ENCODE measurements at regions not wholly inside any gene's neighbourhood (a gene's known extent, or its start where the extent isn't known, plus 50 kb on each side); places are given as distances from the start of the nearest gene placed in this dataset.

DNA sequence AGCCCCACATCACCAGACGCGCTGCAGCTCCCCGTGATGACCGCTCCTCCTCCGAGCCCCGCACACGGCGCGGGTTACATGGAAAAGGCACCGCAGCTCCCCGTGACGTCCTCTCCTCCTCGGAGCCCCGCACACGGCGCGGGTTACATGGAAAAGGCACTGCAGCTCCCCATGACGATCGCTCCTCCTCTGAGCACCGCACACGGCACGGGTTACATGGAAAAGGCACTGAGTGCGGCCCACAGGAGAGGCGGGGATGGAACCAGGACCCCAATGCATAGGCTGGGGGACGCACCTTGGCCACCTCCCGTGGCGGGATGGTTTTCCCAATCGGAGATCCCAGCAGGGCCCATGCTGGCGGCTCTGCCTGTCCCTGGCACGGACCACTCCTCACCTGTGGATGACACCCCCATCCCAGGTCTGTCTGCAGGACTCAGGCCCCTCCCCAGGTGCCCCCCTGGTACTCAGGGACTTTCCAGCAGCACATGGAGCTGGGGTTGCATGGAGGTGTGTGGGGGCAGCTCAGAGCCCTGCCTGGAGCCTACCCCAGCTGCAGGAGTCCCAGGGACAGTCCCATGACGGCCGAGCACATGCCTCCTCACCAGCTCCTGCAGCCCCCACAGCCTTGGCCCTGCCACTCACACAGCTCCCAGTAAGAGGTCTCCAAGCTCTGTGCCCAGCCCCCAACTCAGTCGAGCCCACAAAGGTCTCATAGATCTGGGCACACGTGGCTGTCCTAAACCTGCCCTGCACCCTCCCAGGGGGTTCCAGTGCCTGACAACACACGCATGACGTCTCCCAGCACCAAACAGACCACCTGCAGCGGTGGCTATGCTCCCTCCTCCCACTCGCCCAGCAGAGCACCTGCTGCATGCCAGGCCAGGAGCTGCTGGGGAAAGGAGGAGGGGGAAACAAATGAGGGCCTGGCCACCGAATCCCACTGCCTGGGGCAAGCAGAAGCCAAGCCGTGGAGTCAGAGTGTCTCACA is 166.6 kb downstream of the BRD1 start:
- in situ Hi-C loops (cut with HindIII; ENCODE audit: low sequenced_read_pairs): loop anchor here (25.0 kb wide), 1 partner anchor 126 kb away; no protein-coding TSS in a partner anchor

DNA sequence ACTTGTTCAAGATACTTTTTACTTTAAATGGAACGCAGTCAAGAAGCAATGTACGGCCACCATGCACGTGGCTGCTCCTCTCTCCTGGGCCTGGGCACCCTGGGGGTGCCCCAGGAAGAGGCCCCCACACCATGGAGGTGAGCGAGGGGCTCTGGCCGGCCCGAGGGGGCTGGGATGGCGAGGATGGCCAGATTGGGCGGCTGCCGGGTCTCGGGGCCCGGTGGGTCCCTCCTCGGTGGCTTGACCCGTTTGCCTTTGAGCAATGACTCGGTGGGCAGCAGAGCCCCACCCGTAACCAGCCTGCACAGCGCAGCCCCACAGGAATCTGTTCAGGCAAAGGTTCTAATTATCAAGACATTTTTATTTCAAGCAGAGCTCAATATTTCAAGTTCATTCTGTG is 167.4 kb downstream of the BRD1 start:
- in situ Hi-C loops (cut with HindIII; ENCODE audit: low sequenced_read_pairs): loop anchor here (25.0 kb wide), 1 partner anchor 127 kb away; no protein-coding TSS in a partner anchor

DNA sequence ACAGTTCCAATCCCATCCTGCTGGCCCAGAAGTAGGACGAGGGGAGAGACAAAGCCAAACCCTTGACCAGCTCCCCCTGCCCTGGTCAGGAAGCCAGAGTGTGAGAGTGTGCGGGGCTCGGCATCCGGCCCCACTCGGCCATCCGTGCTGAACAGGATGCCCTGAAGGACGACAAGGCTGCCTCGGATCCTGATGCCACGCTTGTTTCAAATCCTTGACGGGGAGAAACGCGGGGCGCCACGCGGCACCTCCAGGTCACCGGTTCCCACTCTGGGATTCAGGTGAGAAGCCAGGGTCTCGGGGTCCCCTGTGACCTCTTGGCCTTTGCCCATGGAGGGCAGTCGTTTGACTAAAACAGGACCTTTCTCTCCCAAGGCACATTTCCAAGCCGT is 167.8 kb downstream of the BRD1 start:
- in situ Hi-C loops (cut with HindIII; ENCODE audit: low sequenced_read_pairs): loop anchor here (25.0 kb wide), 1 partner anchor 127 kb away; no protein-coding TSS in a partner anchor

DNA sequence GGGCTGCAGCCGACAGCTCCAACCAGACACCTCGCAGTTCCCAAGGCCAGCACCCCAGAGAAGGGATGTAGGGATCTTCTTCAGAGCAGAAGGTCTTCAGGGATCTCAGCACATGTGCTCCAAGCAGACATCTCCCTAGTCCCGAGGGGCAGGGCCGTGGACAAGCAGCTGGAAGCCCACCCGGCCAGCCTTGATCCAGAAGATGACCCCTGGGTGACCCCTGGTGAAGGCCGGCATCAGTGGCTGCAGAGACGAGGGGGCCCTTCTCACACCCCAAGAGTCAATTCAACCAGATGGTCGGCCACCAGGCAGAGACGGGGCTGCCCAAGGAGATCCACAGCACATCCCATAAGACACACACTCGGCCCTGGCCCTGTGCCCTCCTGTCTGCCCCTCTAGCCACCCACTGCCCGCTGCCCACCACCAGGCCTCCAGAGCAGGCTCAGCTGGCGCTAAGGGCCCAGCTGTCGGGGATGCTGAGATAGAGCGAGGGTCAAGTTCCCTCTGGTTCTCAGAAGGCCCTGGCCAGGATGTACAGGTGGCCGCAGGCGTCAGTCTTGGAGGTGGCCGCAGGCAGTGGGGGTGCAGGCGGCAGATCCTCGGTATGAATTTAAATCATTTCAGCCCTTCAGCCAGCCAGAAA is 168.3 kb downstream of the BRD1 start:
- in situ Hi-C loops (cut with HindIII; ENCODE audit: low sequenced_read_pairs): loop anchor here (25.0 kb wide), 1 partner anchor 128 kb away; no protein-coding TSS in a partner anchor

DNA sequence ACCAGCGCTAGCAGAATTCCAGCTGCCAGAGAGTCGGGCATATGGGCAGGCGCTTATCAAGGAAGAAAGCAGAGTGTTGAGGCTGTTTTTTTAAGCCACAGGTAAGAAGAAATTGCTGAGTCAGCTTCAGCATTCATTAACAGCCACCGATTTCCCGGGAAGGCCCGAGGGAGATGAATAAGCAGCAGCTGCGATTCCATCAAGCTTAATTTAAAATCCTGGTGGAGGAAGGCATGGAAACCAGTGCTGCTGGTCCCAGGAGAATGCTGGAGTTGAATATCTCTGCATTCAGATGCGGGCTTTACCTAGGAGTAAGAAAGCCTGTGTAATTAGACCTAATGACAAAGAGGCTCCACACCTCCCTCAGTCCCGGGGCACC is 168.8 kb downstream of the BRD1 start:
- in situ Hi-C loops (cut with HindIII; ENCODE audit: low sequenced_read_pairs): loop anchor here (25.0 kb wide), 1 partner anchor 128 kb away; no protein-coding TSS in a partner anchor

DNA sequence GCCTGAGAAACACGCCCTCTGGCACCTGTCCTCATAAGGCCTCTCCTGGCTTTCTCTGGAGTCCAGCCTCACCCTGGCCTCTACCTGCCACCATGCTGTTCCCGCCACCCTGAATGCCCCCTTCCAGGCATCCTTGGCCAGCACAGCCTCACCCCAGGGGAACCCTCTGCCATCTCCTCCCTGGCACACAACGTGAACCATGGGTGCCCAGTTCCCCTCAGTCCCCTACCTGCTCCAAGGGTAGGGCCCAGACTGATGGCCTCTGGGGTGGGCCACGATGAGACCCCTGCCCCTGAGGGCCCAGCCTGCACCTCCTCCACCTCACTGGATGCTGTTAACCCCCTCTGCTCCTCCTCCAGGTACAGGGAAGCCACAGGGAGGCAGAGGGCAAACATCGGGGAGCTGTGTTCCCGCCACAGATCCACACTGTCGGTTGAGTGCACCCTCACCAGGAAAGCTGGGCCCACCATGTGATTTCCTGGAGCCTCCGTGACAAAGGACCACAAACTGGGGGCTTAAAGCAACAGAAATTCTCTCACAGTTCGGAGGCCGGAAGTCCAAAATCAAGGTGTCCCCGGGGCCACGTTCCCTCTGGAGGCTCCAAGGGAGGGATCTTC is 169.6 kb downstream of the BRD1 start:
- in situ Hi-C loops (cut with HindIII; ENCODE audit: low sequenced_read_pairs): loop anchor here (25.0 kb wide), 1 partner anchor 129 kb away; no protein-coding TSS in a partner anchor

DNA sequence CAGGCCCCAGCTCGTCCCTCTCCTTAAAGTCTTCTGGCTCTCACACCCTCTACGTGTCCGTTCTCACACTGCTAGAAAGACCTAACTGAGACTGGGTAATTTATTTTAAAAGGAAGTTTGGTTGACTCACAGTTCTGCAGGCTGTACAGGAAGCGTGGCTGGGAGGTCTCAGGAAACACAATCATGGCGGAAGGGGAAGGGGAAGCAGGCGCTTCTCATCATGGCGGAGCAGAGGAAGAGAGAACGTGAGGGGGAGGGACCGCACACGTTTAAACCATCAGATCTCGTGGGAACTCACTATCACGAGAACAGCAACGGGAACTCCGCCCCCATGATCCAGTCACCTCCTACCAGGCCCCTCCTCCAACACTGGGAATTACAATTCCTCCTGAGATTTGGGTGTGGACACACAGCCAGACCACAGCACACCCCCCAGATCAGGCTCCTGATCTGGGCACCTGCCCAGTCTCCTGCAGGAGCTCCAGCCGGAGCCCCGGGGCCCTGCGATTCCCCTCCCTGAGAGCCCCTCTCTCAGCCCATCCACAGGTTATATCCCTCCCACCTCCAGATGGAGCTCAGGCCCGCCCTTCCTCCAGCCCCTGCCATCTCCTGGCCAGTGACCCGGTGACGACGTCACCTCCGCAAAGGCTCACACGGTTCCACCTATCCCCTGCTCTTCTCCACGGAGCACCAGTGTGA is 170.2 kb downstream of the BRD1 start:
- in situ Hi-C loops (cut with HindIII; ENCODE audit: low sequenced_read_pairs): loop anchor here (25.0 kb wide), 1 partner anchor 130 kb away; no protein-coding TSS in a partner anchor

DNA sequence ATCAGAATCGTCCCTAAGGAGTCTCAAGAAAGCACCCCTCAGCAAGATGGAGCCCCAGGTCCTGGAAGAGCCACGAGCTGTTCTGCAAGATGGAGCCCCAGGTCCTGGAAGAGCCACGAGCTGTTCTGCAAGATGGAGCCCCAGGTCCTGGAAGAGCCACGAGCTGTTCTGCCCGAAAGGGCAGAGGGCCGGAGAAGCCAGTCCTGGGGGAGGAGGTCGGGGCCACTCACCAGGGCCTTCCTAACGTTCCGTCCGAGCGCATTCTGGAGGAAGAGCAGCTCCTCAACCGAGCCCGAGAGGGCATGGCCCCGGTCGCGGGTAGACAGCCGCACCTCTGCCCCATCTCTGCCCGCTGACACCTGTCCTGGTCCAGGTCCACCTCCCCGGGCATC is 170.8 kb downstream of the BRD1 start:
- in situ Hi-C loops (cut with HindIII; ENCODE audit: low sequenced_read_pairs): loop anchor here (25.0 kb wide), 1 partner anchor 130 kb away; no protein-coding TSS in a partner anchor

DNA sequence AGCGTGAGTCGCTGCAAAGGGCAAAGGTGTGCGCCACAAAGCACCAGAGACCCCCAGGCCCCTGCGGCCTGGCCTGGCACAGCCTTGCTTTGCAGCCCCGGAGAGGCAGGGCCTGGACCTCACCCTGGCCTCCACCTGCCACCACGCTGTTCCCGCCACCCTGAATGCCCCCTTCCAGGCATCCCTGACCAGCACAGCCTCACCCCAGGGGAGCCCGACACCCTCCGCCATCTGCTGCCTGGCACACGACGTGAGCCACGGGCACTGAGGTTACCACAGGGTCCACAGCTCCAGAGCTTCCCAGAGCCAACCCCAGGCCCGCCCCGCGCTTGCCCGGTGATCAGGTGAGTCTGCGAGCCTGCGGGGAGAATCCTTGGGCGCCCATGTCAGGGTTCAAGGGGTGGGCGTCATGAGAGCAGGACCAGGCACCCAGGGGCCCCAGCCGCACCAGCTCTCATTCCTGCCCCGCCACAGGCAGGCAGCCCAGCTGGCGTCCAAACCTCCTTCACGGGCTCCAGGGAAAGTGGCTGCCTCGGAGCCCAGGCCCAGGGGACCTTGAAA is 171.3 kb downstream of the BRD1 start:
- in situ Hi-C loops (cut with HindIII; ENCODE audit: low sequenced_read_pairs): loop anchor here (25.0 kb wide), 1 partner anchor 131 kb away; no protein-coding TSS in a partner anchor

DNA sequence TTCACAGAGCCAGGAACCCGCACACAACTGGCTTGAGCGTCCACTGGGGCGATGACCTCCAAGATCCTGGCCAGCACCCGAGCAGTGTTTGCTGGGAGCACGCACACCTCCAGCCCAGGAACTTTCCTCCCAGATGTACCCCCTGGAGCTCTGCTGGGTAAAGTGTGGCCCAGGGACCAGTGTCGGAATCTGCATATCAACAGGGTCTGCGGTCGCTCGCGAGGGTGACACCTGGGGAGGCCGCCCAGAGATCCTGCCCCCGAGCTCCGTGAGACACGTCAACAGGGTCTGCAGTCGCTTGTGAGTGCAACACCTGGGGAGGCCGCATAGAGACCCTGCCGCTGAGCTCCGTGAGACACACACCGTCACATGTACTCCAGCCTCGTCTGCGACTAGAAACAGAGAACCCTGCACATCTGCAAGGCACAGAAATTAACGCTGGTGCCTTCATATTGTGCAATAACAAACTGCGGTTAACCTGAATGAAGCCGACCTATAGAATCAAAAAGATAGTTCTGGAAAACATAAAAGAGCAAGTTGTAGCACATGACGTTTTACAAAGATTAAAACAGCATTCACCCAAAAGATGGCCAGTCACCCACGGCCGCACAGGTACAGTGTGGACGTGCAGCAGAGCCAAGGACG is 172.4 kb downstream of the BRD1 start:
- in situ Hi-C loops (cut with HindIII; ENCODE audit: low sequenced_read_pairs): loop anchor here (25.0 kb wide), 1 partner anchor 132 kb away; no protein-coding TSS in a partner anchor

DNA sequence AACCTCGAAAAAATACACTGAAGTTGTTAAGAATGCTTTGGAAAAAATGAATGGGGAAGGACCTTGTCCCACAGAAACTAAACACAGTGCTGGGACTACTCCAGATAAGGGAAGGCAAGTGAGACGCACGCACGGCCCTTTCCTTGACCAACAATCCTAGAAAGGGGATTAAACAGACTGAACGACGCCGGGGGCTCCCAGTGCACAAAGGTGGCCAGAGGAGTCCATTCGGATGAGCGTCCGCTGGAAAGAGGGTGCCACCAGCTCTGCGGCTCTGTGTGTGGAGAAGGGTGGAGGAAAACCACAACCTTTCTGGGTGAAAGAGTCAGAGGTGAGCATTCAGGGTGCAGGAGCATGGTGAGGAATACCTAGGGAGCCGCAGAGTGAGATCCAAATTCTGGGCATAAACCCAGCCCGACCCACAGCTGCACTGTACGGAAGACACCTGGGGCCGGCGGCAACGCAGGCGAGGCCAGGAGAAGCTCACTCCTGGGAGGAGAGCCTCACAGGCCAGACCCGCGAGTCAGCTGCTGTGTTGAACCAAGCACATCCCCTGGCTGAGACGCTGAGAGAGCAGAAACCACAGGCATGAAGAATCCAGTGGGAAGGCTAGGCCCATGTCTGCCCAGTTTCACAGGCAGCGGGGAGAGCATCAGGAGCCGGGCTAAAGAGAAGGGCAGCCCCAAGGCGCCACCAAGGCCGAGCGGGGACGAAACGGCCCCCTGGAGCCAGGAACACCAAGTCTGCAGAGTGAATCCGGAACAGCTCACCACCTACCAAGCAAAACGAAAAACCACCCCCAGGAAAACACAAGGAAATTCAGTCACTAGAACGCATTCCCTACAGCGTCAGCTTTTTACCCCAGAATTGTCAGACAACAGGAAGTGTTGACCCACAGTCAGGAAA is 177.1 kb downstream of the BRD1 start:
- in situ Hi-C loops (cut with HindIII; ENCODE audit: low sequenced_read_pairs): loop anchor here (25.0 kb wide), 1 partner anchor 137 kb away; no protein-coding TSS in a partner anchor

DNA sequence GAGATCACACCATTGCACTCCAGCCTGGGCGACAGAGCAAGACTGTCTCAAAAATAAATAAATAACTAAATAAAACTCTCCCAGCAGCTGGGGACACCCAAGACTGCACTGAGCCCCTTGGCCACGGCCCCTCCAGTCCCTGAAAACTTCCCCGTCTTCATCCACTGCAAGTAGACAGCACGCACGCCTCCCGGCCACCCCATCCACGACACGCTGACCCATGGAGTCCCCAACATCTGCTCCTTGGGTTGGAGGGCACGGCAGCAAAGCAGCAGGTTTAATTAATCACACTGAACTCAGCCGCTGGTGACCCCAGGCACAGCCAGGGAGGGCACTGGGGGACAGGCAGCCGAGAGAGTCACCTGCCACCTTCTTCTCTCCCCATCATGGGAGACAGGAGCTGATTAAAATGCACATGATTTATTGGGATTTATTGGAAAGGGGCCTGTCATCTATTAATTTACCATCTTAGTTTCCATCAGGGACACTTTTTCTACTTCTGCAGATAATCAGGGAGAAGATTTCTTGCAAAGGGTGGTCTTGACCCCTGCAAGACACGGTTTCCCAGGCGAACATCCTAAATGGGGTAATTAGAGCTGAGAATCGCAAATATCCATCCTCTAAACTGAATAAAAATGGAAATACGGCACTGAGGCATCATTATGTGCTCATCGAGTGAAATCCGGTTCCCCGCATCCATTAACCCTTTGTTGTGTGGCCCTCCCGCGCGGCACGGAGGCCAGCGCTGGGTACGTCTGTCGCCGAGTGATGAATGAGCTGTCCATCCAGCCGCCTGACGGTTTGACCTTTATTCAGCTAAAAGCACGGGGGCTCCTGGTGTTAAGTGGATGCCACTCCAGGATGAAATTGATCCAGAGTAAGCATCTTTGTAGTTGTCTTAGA is 178.3 kb downstream of the BRD1 start:
- in situ Hi-C loops (cut with HindIII; ENCODE audit: low sequenced_read_pairs): loop anchor here (25.0 kb wide), 1 partner anchor 138 kb away; no protein-coding TSS in a partner anchor

DNA sequence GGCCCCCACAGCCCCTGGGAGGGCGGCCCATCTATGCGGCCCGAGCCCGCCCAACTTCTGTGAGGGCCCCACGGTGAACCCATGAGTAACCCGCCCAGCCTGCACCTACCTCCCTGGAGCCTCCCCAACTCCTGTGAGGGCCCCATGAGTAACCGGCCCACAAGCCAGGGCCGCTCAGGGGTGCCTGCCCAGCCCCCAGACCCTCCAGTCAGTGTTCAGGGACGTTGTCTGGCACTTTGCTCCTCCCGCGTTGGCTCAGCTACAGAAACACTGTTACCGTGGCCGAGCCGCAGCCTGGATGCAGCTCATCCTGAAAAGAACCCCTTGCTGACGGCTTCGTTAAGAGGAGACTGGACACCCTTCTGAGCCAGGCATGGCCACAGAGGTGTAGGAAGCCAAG is 179.6 kb downstream of the BRD1 start:
- in situ Hi-C loops (cut with HindIII; ENCODE audit: low sequenced_read_pairs): no loop called here

DNA sequence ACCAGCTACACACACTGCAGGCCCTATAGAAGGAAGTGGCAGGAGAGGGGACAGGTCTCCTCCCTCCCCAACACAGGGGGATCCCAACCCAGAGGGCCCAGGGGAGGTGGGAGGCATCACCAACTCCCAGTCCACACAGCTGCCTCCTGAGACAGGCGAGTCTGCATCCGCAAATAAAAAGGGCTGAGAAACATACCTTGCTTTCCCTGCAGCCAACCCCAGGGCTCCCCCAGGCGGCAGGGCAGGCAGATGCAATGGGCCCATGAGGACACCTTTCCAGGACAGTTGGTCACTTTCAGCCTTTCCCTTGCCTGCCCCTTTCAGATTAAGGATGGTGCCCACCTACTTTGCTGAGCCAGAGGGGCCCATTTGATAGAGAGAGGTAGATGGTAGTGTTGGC is 180.0 kb downstream of the BRD1 start:
- in situ Hi-C loops (cut with HindIII; ENCODE audit: low sequenced_read_pairs): no loop called here

DNA sequence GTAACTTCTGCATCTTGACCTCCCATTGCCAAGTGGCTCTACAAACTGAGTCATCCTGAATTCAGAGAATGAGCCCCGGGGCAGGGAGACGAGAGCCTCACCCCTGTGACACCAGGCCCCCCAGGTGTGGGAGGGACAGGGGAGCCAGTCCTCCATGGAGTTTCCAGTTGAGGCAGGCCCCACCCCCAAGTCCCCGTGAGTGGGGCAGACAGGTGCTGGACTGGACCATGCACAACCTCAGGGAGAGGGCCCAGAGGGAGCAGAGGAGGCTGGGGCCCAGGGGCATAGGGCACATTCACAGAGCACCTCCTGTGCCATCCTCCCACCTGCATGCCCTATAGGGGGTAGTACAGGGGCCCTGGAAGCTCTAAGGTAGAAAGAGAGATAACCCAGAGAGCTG is 180.8 kb downstream of the BRD1 start:
- in situ Hi-C loops (cut with HindIII; ENCODE audit: low sequenced_read_pairs): no loop called here

DNA sequence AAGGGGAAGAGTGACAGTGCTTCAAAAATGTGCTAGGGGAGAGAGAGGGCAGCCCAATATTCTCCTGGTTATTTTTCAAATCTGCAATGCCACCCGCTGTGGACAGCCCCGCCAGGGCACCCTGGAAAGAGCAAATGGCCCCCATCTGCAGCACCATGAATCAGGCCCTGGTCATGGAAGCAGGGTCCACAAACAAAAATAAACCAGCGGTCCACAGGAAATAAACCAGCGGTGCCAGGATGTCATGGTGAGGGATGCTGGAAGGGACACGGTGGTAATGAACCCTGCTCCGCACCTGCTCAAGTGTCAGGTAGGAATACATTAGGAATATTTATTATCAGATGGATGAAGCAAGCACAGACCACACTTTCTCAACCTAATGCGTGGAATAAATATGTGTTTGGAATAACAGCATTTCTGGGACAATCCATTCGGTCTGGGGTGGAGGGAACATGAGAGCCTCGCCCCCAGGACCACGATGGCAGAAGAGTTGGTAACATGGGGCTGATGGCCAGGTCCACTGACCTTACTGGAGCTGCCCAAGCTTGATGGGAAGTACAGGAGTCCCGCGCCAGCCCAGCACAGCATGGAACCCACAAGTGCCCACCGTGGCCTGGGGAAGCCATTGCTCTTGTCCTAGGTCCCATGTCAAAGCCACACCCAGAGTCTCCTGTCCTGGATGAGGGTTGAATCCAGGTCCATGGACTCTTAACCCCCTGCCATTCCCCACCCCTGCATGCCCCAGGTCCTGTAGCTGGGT is 181.7 kb downstream of the BRD1 start:
- in situ Hi-C loops (cut with HindIII; ENCODE audit: low sequenced_read_pairs): no loop called here

DNA sequence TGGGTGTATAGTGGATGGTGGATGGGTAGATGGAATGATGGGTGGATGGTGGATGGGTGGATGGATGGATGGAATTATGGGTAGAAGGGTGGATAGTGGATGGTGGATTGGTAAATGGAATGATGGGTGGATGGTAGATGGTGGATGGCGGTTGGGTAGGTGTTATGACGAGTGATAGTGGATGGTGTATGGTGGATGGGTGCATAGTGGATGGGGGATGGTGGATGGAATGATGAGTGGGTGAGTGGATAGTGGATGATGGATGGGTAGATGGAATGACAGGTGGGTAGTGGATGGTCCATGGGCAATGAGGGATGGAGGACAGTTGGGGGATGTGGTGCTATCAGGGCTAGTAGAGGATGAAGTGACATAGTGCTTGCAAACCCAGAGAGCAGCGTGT is 182.4 kb downstream of the BRD1 start:
- in situ Hi-C loops (cut with HindIII; ENCODE audit: low sequenced_read_pairs): no loop called here

Measured in DLD1 (cell line).